ENCODE measurements at regions not wholly inside any gene's neighbourhood (a gene's known extent, or its start where the extent isn't known, plus 50 kb on each side); places are given as distances from the start of the nearest gene placed in this dataset.

GRCh38 chr4:20639346-20639745 is 60.9 kb upstream of the PACRGL start:
- dilution Hi-C loops (cut with MboI; ENCODE audit: extremely low pct_ligation_motif_present, low sequenced_read_pairs) = no loop called here
- H3K36me3 ChIP-seq (ENCODE audit: control insufficient read depth in 2 of 2, extremely low read depth in 1 of 2, insufficient read depth in 2 of 2, low read length in 2 of 2) = no peaks in the 10 kb centered on the region
- ChIA-PET POLR2A (no interaction called here), CTCF (no interaction called here)
- H4K20me1 ChIP-seq (replicated peaks; ENCODE audit: control insufficient read depth, extremely low read depth, insufficient read depth, low read length) = no peaks in the 10 kb centered on the region
- H3K79me2 ChIP-seq (ENCODE audit: control insufficient read depth, insufficient read depth, low read length) = no peaks in the 10 kb centered on the region
- no peaks in the 10 kb centered on the region for H3K9me3 ChIP-seq (replicated peaks; ENCODE audit: control insufficient read depth, insufficient read depth, low read length)
- no peak for FAIRE-seq
- intact Hi-C loops (cut with micrococcal nuclease) = no loop called here
- no peaks in the 10 kb centered on the region for H3K9me1 ChIP-seq (replicated peaks; ENCODE audit: control insufficient read depth, extremely low read depth, insufficient read depth, low read length)
- H3K4me2 ChIP-seq (ENCODE audit: insufficient read depth, low read length) = no peak overlapping the region
- peak; percentile 19 for DNase-seq (ENCODE audit: low read depth, low spot score)
- no peak overlapping the region for H3K9ac ChIP-seq (replicated peaks; ENCODE audit: extremely low read depth, insufficient read depth, low read length)
- BruUV-seq (replicated peaks) = no TSS peak
- TF ChIP-seq FOS (IDR thresholded peaks at IDR 0.05; ENCODE audit: borderline replicate concordance, insufficient read depth, low read length) = no peak
- TF ChIP-seq MAX (IDR thresholded peaks at IDR 0.05; ENCODE audit: insufficient read depth, insufficient read length) = no peak
- TF ChIP-seq GATA2 (IDR thresholded peaks at IDR 0.05; ENCODE audit: insufficient read depth, insufficient read length, low read depth, low read length) = no peak
- no peak for TF ChIP-seq MYC (IDR thresholded peaks at IDR 0.05; ENCODE audit: low read depth, low read length)
- TF ChIP-seq EZH2 (IDR thresholded peaks at IDR 0.05; ENCODE audit: borderline replicate concordance, low read depth, low read length, severe bottlenecking) = no peak
- no peak for TF ChIP-seq JUN (IDR thresholded peaks at IDR 0.05; ENCODE audit: borderline replicate concordance, insufficient read depth, insufficient read length, low read depth)
- no peak for TF ChIP-seq POLR2AphosphoS5 (IDR thresholded peaks at IDR 0.05; ENCODE audit: insufficient read depth, low read depth, low read length)
- TF ChIP-seq CTCF (IDR thresholded peaks at IDR 0.05; ENCODE audit: extremely low read depth in 1 of 2, insufficient read depth in 1 of 2, low read depth in 1 of 2, low read length in 2 of 2) = no peak
- TF ChIP-seq POLR2A (IDR thresholded peaks at IDR 0.05; ENCODE audit: low read depth, low read length) = no peak
- no peak overlapping the region for H3K27ac ChIP-seq (ENCODE audit: insufficient read depth, low read depth, low read length)
- H3K27me3 ChIP-seq (ENCODE audit: control insufficient read depth in 2 of 2, insufficient read depth in 2 of 2, low read length in 2 of 2) = peaks cover 5% of the 10 kb centered on the region in 2 experiments
- H2AFZ ChIP-seq (ENCODE audit: low read depth, low read length) = no peak overlapping the region
- H3K4me1 ChIP-seq (ENCODE audit: control insufficient read depth, extremely low read depth, insufficient read depth, low read length) = no peaks in the 10 kb centered on the region
- H3K4me3 ChIP-seq (replicated peaks in 1 of 3; ENCODE audit: insufficient read depth in 1 of 3, low read depth in 1 of 3, low read length in 3 of 3) = no peak overlapping the region

All from endothelial cell of umbilical vein (primary cell).